ENCODE measurements at regions not wholly inside any gene's neighbourhood (a gene's known extent, or its start where the extent isn't known, plus 50 kb on each side); places are given as distances from the start of the nearest gene placed in this dataset.

GRCh38 chr6:85275338-85275985 lies 174.4 kb upstream of the NT5E start:
- TF ChIP-seq, protein P1, sequence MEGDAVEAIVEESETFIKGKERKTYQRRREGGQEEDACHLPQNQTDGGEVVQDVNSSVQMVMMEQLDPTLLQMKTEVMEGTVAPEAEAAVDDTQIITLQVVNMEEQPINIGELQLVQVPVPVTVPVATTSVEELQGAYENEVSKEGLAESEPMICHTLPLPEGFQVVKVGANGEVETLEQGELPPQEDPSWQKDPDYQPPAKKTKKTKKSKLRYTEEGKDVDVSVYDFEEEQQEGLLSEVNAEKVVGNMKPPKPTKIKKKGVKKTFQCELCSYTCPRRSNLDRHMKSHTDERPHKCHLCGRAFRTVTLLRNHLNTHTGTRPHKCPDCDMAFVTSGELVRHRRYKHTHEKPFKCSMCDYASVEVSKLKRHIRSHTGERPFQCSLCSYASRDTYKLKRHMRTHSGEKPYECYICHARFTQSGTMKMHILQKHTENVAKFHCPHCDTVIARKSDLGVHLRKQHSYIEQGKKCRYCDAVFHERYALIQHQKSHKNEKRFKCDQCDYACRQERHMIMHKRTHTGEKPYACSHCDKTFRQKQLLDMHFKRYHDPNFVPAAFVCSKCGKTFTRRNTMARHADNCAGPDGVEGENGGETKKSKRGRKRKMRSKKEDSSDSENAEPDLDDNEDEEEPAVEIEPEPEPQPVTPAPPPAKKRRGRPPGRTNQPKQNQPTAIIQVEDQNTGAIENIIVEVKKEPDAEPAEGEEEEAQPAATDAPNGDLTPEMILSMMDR (IDR thresholded peaks at IDR 0.05; ENCODE audit: insufficient read depth, low read length, poor library complexity, severe bottlenecking) = no peak
- TF ChIP-seq EZH2phosphoT487 (conservative IDR thresholded peaks at IDR 0.05; ENCODE audit: low read length) = no peak
